ENCODE measurements at regions not wholly inside any gene's neighbourhood (a gene's known extent, or its start where the extent isn't known, plus 50 kb on each side); places are given as distances from the start of the nearest gene placed in this dataset.

DNA sequence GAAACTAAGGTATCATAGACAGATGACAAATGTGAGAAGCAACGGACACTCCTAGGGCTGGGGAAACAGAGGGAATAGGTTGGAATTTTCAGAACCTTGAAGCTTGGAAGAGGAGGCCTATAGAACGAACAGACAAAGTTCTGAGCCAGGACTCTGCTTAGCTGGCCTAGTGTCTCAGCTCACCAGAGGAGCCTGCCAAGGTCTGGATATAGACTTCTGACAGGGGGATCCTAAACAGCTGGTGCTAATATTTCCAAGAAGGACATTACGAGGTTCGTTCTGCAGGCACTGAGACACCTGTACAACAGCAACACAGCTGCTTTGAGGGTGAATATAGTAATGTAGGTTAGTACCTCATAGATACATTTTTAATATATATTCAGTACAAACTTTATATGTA, 266.3 kb downstream of the CHL1 start:
- no TSS peak for BruUV-seq (replicated peaks)
- intact Hi-C loops (cut with micrococcal nuclease; ENCODE audit: unreplicated experiment) (no loop called here), in situ Hi-C loops (cut with HindIII; ENCODE audit: low pct_unique_long_range_greater_than_20kb, low sequenced_read_pairs) (no loop called here)
- Histone ChIP-seq H3K4me3 (ENCODE audit: low read depth in 2 of 2, low read length in 2 of 2) (no peak overlapping the region), H3K27ac (ENCODE audit: low read length) (no peak overlapping the region), H3K36me3 (ENCODE audit: control insufficient read depth, insufficient read depth, low read length) (no peaks in the 10 kb centered on the region), H3K9me3 (ENCODE audit: control insufficient read depth, insufficient read depth, low read depth, low read length) (no peaks in the 10 kb centered on the region), H3K4me1 (ENCODE audit: control insufficient read depth, insufficient read depth, low read length) (no peaks in the 10 kb centered on the region), H3K27me3 (ENCODE audit: control insufficient read depth, insufficient read depth, low read length) (no peaks in the 10 kb centered on the region)
- POLR2A ChIA-PET, result no interaction called here
- no peak for DNase-seq (ENCODE audit: low read depth, low spot score)
- ATAC-seq, result no peak
- TF ChIP-seq, protein P1, sequence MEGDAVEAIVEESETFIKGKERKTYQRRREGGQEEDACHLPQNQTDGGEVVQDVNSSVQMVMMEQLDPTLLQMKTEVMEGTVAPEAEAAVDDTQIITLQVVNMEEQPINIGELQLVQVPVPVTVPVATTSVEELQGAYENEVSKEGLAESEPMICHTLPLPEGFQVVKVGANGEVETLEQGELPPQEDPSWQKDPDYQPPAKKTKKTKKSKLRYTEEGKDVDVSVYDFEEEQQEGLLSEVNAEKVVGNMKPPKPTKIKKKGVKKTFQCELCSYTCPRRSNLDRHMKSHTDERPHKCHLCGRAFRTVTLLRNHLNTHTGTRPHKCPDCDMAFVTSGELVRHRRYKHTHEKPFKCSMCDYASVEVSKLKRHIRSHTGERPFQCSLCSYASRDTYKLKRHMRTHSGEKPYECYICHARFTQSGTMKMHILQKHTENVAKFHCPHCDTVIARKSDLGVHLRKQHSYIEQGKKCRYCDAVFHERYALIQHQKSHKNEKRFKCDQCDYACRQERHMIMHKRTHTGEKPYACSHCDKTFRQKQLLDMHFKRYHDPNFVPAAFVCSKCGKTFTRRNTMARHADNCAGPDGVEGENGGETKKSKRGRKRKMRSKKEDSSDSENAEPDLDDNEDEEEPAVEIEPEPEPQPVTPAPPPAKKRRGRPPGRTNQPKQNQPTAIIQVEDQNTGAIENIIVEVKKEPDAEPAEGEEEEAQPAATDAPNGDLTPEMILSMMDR (IDR thresholded peaks at IDR 0.05), result no peak
- TF ChIP-seq SIN3A (IDR thresholded peaks at IDR 0.05; ENCODE audit: borderline replicate concordance, insufficient read depth, low read depth, low read length) (no peak), TCF7L2 (IDR thresholded peaks at IDR 0.05; ENCODE audit: low read depth, low read length) (no peak), POLR2AphosphoS5 (IDR thresholded peaks at IDR 0.05; ENCODE audit: low read depth, low read length) (no peak)
- TF ChIP-seq, protein P2, sequence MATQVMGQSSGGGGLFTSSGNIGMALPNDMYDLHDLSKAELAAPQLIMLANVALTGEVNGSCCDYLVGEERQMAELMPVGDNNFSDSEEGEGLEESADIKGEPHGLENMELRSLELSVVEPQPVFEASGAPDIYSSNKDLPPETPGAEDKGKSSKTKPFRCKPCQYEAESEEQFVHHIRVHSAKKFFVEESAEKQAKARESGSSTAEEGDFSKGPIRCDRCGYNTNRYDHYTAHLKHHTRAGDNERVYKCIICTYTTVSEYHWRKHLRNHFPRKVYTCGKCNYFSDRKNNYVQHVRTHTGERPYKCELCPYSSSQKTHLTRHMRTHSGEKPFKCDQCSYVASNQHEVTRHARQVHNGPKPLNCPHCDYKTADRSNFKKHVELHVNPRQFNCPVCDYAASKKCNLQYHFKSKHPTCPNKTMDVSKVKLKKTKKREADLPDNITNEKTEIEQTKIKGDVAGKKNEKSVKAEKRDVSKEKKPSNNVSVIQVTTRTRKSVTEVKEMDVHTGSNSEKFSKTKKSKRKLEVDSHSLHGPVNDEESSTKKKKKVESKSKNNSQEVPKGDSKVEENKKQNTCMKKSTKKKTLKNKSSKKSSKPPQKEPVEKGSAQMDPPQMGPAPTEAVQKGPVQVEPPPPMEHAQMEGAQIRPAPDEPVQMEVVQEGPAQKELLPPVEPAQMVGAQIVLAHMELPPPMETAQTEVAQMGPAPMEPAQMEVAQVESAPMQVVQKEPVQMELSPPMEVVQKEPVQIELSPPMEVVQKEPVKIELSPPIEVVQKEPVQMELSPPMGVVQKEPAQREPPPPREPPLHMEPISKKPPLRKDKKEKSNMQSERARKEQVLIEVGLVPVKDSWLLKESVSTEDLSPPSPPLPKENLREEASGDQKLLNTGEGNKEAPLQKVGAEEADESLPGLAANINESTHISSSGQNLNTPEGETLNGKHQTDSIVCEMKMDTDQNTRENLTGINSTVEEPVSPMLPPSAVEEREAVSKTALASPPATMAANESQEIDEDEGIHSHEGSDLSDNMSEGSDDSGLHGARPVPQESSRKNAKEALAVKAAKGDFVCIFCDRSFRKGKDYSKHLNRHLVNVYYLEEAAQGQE (IDR thresholded peaks at IDR 0.05; ENCODE audit: insufficient read depth in 1 of 2, low read depth in 2 of 2, low read length in 1 of 2), result no peak
- CTCF ChIA-PET, result no interaction called here

DNA sequence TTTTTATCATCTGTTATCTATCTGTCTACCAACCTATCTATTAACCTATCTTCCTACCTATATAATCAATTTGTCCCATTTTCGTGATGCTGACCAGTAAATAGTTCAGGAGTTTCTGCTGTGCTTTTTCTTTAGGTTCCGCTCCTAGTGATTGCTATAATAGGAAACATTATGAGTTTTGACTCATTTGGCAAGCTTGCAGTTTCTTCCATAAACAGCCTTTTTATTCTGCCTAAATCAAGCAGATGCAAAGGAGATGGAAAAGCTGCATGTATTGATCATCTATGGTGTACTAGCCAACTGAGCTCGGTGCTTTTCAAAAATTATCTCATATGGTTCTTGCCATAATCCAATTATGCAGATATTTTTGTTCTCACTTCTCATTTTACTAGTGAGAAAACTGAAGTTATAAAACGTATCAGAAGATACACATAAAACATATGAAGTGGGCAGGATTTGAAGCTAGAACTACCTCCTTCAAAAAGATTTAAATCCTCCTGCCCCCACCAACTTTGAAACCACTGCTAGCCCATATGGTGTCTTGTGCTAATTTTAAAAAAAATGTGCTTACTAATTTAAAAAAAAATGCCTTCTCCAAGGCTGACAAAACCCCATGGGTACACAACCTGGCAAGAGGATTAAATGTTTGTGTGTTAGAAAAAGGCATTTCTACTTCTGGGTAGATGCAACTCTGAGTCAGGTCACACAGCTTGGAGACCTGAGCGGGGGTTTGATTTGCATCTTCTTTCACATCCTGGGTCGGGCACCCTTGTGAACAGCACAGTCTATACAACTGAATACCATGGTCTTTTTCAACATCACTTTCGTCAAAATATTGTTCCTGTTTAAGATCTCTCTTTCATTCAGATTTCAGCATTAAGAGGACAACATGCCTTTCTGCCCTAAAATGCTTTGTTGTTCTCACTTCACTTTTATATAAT, 267.0 kb downstream of the CHL1 start:
- DNase-seq (ENCODE audit: low read depth, low spot score) (no peak), ATAC-seq (no peak)
- ChIA-PET CTCF (no interaction called here), POLR2A (no interaction called here)
- no TSS peak for BruUV-seq (replicated peaks)
- H3K4me3 ChIP-seq (ENCODE audit: low read depth in 2 of 2, low read length in 2 of 2), result no peak overlapping the region
- intact Hi-C loops (cut with micrococcal nuclease; ENCODE audit: unreplicated experiment), result no loop called here
- in situ Hi-C loops (cut with HindIII; ENCODE audit: low pct_unique_long_range_greater_than_20kb, low sequenced_read_pairs), result no loop called here
- no peaks in the 10 kb centered on the region for H3K9me3 ChIP-seq (ENCODE audit: control insufficient read depth, insufficient read depth, low read depth, low read length)
- TF ChIP-seq POLR2AphosphoS5 (IDR thresholded peaks at IDR 0.05; ENCODE audit: low read depth, low read length), result no peak
- TF ChIP-seq, protein P2 (IDR thresholded peaks at IDR 0.05; ENCODE audit: insufficient read depth in 1 of 2, low read depth in 2 of 2, low read length in 1 of 2), result no peak
- no peak for TF ChIP-seq SIN3A (IDR thresholded peaks at IDR 0.05; ENCODE audit: borderline replicate concordance, insufficient read depth, low read depth, low read length)
- TF ChIP-seq, protein P1 (IDR thresholded peaks at IDR 0.05), result no peak
- no peak for TF ChIP-seq TCF7L2 (IDR thresholded peaks at IDR 0.05; ENCODE audit: low read depth, low read length)
- H3K27ac ChIP-seq (ENCODE audit: low read length), result no peak overlapping the region
- H3K4me1 ChIP-seq (ENCODE audit: control insufficient read depth, insufficient read depth, low read length), result no peaks in the 10 kb centered on the region
- H3K27me3 ChIP-seq (ENCODE audit: control insufficient read depth, insufficient read depth, low read length), result no peaks in the 10 kb centered on the region
- no peaks in the 10 kb centered on the region for H3K36me3 ChIP-seq (ENCODE audit: control insufficient read depth, insufficient read depth, low read length)
